ENCODE measurements at regions not wholly inside any gene's neighbourhood (a gene's known extent, or its start where the extent isn't known, plus 50 kb on each side); places are given as distances from the start of the nearest gene placed in this dataset.

GRCh38 chr18:34283506-34283905 is 58.8 kb upstream of the NOL4 start:
- TF ChIP-seq KLF5 (IDR thresholded peaks at IDR 0.05; ENCODE audit: partially characterized antibody) = no peak
- TF ChIP-seq USF2 (IDR thresholded peaks at IDR 0.05; ENCODE audit: borderline replicate concordance, low read depth, low read length) = no peak
- no peak for TF ChIP-seq BCL11A (IDR thresholded peaks at IDR 0.05; ENCODE audit: low read depth, low read length)
- TF ChIP-seq REST (IDR thresholded peaks at IDR 0.05; ENCODE audit: low read depth, low read length) = no peak
- TF ChIP-seq CREB1 (IDR thresholded peaks at IDR 0.05; ENCODE audit: low read depth) = no peak
- TF ChIP-seq CTCF (IDR thresholded peaks at IDR 0.05 in 2 of 3, conservative IDR thresholded peaks at IDR 0.05 in 1 of 3; ENCODE audit: control insufficient read depth in 2 of 3, extremely low read depth in 1 of 3, insufficient read depth in 1 of 3, low read depth in 3 of 3, low read length in 3 of 3) = no peak
- TF ChIP-seq POLR2AphosphoS5 (IDR thresholded peaks at IDR 0.05; ENCODE audit: low read length) = no peak
- TF ChIP-seq, protein P1, sequence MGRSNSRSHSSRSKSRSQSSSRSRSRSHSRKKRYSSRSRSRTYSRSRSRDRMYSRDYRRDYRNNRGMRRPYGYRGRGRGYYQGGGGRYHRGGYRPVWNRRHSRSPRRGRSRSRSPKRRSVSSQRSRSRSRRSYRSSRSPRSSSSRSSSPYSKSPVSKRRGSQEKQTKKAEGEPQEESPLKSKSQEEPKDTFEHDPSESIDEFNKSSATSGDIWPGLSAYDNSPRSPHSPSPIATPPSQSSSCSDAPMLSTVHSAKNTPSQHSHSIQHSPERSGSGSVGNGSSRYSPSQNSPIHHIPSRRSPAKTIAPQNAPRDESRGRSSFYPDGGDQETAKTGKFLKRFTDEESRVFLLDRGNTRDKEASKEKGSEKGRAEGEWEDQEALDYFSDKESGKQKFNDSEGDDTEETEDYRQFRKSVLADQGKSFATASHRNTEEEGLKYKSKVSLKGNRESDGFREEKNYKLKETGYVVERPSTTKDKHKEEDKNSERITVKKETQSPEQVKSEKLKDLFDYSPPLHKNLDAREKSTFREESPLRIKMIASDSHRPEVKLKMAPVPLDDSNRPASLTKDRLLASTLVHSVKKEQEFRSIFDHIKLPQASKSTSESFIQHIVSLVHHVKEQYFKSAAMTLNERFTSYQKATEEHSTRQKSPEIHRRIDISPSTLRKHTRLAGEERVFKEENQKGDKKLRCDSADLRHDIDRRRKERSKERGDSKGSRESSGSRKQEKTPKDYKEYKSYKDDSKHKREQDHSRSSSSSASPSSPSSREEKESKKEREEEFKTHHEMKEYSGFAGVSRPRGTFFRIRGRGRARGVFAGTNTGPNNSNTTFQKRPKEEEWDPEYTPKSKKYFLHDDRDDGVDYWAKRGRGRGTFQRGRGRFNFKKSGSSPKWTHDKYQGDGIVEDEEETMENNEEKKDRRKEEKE (IDR thresholded peaks at IDR 0.05) = no peak

All from GM12878 (cell line).